Right lobe of liver (tissue), 4 donors: ENCODE measurements at regions not wholly inside any gene's neighbourhood (a gene's known extent, or its start where the extent isn't known, plus 50 kb on each side); places are given as distances from the start of the nearest gene placed in this dataset.

Experiments used
- POLR2A ChIP-seq: fragments of 450-650 bp; IDR thresholded peaks from one replicate; pipeline ENCODE4 v1.6.1; 2017; ENCODE audit warnings: antibody characterized with exemption, mild to moderate bottlenecking
- TF ChIP-seq, protein P1 (sequence below), 4 donors: fragments of 200-600 bp in 3 of 4; fragments of 450-650 bp in 1 of 4; IDR thresholded peaks; one replicate each; pipeline versions ENCODE4 v1.5.1 to v1.8.0; 2016 to 2022; ENCODE audit warnings: antibody characterized with exemption in 4 of 4, mild to moderate bottlenecking in 2 of 4
- donor health status: DM: no; HTN: no; CAD: no.
- donor health status: DM: no; HTN: no; CAD: no.
- donor health status: DM: no; HTN: yes; CAD: no.

DNA sequence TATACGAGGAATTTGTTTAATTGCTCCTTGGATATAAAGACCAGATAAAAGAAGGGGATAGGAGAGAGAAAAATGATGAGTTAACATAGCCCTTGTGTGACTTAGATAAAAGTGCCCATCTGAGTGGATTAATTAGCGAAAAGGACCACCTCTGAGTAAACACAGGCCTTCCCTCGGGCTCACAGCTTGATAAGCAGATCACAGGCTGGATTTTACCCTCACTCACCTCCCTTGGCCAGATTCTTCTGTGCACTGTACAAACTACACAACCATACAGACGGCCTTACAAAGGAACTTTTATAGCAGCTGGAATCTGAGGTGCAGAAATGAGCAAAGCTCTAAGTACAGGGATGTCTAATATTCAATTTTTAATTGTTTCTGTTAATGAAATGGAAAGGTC is 112.4 kb upstream of the STT3B start:
- TF ChIP-seq, protein P1, sequence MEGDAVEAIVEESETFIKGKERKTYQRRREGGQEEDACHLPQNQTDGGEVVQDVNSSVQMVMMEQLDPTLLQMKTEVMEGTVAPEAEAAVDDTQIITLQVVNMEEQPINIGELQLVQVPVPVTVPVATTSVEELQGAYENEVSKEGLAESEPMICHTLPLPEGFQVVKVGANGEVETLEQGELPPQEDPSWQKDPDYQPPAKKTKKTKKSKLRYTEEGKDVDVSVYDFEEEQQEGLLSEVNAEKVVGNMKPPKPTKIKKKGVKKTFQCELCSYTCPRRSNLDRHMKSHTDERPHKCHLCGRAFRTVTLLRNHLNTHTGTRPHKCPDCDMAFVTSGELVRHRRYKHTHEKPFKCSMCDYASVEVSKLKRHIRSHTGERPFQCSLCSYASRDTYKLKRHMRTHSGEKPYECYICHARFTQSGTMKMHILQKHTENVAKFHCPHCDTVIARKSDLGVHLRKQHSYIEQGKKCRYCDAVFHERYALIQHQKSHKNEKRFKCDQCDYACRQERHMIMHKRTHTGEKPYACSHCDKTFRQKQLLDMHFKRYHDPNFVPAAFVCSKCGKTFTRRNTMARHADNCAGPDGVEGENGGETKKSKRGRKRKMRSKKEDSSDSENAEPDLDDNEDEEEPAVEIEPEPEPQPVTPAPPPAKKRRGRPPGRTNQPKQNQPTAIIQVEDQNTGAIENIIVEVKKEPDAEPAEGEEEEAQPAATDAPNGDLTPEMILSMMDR (IDR thresholded peaks at IDR 0.05) = no peak
- TF ChIP-seq POLR2A = no peak
